Gastroesophageal sphincter (tissue), 3 donors: ENCODE measurements at regions not wholly inside any gene's neighbourhood (a gene's known extent, or its start where the extent isn't known, plus 50 kb on each side); places are given as distances from the start of the nearest gene placed in this dataset.

Source experiments
- CTCF ChIP-seq, 4 experiments: fragments of 200-600 bp in 2 of 4; fragments of 450-650 bp in 2 of 4; sonication (generic) in 1 of 4; IDR thresholded peaks; one replicate each; pipeline ENCODE4 v1.5.1; 2017 to 2019; ENCODE audit warnings: antibody characterized with exemption in 4 of 4, mild to moderate bottlenecking in 2 of 4, moderate library complexity in 2 of 4
- POLR2A ChIP-seq, 2 donors: fragments of 450-650 bp; IDR thresholded peaks; one replicate each; pipeline ENCODE4 v1.6.1; 2017; ENCODE audit warnings: antibody characterized with exemption in 2 of 2, mild to moderate bottlenecking in 2 of 2, moderate library complexity in 1 of 2

GRCh38 chr4:181766061-181766548 is 477.1 kb upstream of the TENM3 start:
- TF ChIP-seq CTCF (IDR thresholded peaks at IDR 0.05), result no peak
- TF ChIP-seq POLR2A (IDR thresholded peaks at IDR 0.05), result no peak
